Left forelimb (tissue), 1 donor: ENCODE measurements at regions not wholly inside any gene's neighbourhood (a gene's known extent, or its start where the extent isn't known, plus 50 kb on each side); places are given as distances from the start of the nearest gene placed in this dataset.

Experiments
- DNase-seq: peaks from one replicate; pipeline ENCODE4 v3.0.0-alpha.2; 2018; ENCODE audit warnings: low spot score

GRCh38 chr10:33813415-33813814 lies 478.9 kb upstream of the NRP1 start:
- no peak for DNase-seq

- DNase-seq: no peak
Measured at GRCh38 chr10:33812586-33812985, 478.1 kb upstream of the NRP1 start.

GRCh38 chr10:33810986-33811385 lies 476.5 kb upstream of the NRP1 start:
- DNase-seq: no peak

GRCh38 chr10:33809732-33810131 lies 475.3 kb upstream of the NRP1 start:
- no peak for DNase-seq

- no peak for DNase-seq
Measured at GRCh38 chr10:33808475-33808874, 474.0 kb upstream of the NRP1 start.

- DNase-seq: no peak
Measured at GRCh38 chr10:33807531-33808359, 473.3 kb upstream of the NRP1 start.

- DNase-seq: no peak
Measured at GRCh38 chr10:33805831-33806230, 471.4 kb upstream of the NRP1 start.

- DNase-seq: no peak
Measured at GRCh38 chr10:33804584-33804983, 470.1 kb upstream of the NRP1 start.

- no peak for DNase-seq
Measured at GRCh38 chr10:33803248-33803647, 468.8 kb upstream of the NRP1 start.

- DNase-seq: no peak
Measured at GRCh38 chr10:33802566-33802965, 468.1 kb upstream of the NRP1 start.

- no peak for DNase-seq
Measured at GRCh38 chr10:33801705-33802104, 467.2 kb upstream of the NRP1 start.

- no peak for DNase-seq
Measured at GRCh38 chr10:33800986-33801385, 466.5 kb upstream of the NRP1 start.

GRCh38 chr10:33800545-33800944 lies 466.1 kb upstream of the NRP1 start:
- no peak for DNase-seq

- DNase-seq: no peak
Measured at GRCh38 chr10:33799944-33800323, 465.5 kb upstream of the NRP1 start.

- DNase-seq: no peak
Measured at GRCh38 chr10:33799281-33799943, 464.9 kb upstream of the NRP1 start.

- no peak for DNase-seq
Measured at GRCh38 chr10:33798754-33799153, 464.3 kb upstream of the NRP1 start.

GRCh38 chr10:33796680-33797079 lies 462.2 kb upstream of the NRP1 start:
- DNase-seq: no peak

GRCh38 chr10:33795529-33795928 lies 461.1 kb upstream of the NRP1 start:
- no peak for DNase-seq

GRCh38 chr10:33794460-33794859 lies 460.0 kb upstream of the NRP1 start:
- no peak for DNase-seq

GRCh38 chr10:33793793-33794192 lies 459.3 kb upstream of the NRP1 start:
- no peak for DNase-seq

- no peak for DNase-seq
Measured at GRCh38 chr10:33791272-33791660, 456.8 kb upstream of the NRP1 start.

- DNase-seq: no peak
Measured at GRCh38 chr10:33790521-33791271, 456.2 kb upstream of the NRP1 start.

- no peak for DNase-seq
Measured at GRCh38 chr10:33783557-33783956, 449.1 kb upstream of the NRP1 start.
